Suprapubic skin (tissue), 3 donors: ENCODE measurements at regions not wholly inside any gene's neighbourhood (a gene's known extent, or its start where the extent isn't known, plus 50 kb on each side); places are given as distances from the start of the nearest gene placed in this dataset.

ENCODE experiments used
- EP300 ChIP-seq: sonication (generic); formaldehyde crosslinking; IDR thresholded peaks from one replicate; pipeline ENCODE4 v1.6.1; 2017; ENCODE audit warnings: antibody characterized with exemption
- TF ChIP-seq, protein P1 (sequence below), 2 donors: fragments of 200-600 bp in 1 of 2; fragments of 450-650 bp in 1 of 2; sonication (generic) in 1 of 2; IDR thresholded peaks; one replicate each; pipeline ENCODE4 v1.5.1; 2016 to 2019; ENCODE audit warnings: antibody characterized with exemption in 2 of 2, mild to moderate bottlenecking in 1 of 2, moderate library complexity in 1 of 2

DNA sequence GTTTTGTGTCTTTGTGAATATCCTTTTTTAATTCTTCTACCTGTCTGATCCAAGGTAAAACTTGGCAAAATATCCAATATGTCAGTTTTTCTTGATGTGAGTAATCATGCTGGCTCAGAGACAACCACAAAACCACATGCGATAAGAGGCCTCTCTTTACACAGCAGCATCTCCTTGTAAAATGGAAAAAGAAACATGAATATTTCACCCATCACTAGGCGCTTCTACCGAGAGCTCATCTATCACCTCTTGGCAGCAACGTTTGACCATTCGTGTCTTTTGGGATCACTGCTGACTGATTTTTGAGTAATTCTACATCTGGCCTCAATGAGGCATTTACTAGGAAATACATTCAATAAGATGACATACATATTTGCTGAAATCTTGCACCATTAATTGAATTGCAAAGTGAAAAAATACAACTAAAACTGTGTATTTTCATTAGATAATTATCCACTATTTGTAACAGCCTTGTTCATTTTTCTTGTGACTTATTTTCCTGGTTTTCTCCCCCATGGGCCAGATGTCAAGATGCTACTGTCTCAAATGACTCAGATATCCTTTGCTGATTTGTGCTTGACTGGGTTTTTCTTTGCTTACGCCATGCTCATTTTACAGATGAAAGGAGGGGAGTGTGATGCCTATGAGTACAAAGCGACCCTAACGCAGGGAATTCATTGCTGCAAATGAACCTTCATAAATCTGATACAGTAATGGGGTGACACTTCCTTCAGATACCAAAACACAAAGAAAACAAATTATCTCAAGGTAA lies 467.5 kb downstream of the FBXO15 start:
- TF ChIP-seq, protein P1, sequence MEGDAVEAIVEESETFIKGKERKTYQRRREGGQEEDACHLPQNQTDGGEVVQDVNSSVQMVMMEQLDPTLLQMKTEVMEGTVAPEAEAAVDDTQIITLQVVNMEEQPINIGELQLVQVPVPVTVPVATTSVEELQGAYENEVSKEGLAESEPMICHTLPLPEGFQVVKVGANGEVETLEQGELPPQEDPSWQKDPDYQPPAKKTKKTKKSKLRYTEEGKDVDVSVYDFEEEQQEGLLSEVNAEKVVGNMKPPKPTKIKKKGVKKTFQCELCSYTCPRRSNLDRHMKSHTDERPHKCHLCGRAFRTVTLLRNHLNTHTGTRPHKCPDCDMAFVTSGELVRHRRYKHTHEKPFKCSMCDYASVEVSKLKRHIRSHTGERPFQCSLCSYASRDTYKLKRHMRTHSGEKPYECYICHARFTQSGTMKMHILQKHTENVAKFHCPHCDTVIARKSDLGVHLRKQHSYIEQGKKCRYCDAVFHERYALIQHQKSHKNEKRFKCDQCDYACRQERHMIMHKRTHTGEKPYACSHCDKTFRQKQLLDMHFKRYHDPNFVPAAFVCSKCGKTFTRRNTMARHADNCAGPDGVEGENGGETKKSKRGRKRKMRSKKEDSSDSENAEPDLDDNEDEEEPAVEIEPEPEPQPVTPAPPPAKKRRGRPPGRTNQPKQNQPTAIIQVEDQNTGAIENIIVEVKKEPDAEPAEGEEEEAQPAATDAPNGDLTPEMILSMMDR (IDR thresholded peaks at IDR 0.05), result no peak
- no peak for TF ChIP-seq EP300
